ENCODE measurements at regions not wholly inside any gene's neighbourhood (a gene's known extent, or its start where the extent isn't known, plus 50 kb on each side); places are given as distances from the start of the nearest gene placed in this dataset.

GRCh38 chr5:72646246-72646866, 139.1 kb upstream of the ZNF366 start:
- no peaks in the 10 kb centered on the region for H3K9me3 Mint-ChIP-seq
- DNase-seq: no peak
- H3K36me3 ChIP-seq (ENCODE audit: control insufficient read depth, insufficient read depth, low read length): no peaks in the 10 kb centered on the region
- no peaks in the 10 kb centered on the region for H3K9me3 ChIP-seq (ENCODE audit: control insufficient read depth, low read length)
- H3K27me3 Mint-ChIP-seq (ENCODE audit: insufficient read depth): peaks cover 35% of the 10 kb centered on the region
- H3K27ac Mint-ChIP-seq: no peak overlapping the region
- H3K4me3 ChIP-seq (ENCODE audit: low read length): no peak overlapping the region
- H3K4me1 ChIP-seq (ENCODE audit: control insufficient read depth, insufficient read depth, low read length): no peaks in the 10 kb centered on the region
- H3K36me3 Mint-ChIP-seq (ENCODE audit: low read depth): no peaks in the 10 kb centered on the region
- H3K4me1 Mint-ChIP-seq: peaks cover 13% of the 10 kb centered on the region
- H3K27ac ChIP-seq (ENCODE audit: low read depth, low read length): no peak overlapping the region
- no peak overlapping the region for H3K4me3 Mint-ChIP-seq
- no peak overlapping the region for H3K9ac ChIP-seq (ENCODE audit: extremely low read depth, low read length, poor library complexity, severe bottlenecking)
- no peak for TF ChIP-seq CTCF (conservative IDR thresholded peaks at IDR 0.05)
- 96 to 100% methylated on average over 1 to 2 of the region's 2 CpGs for WGBS, 2 experiments (ENCODE audit: insufficient coverage in 1 of 2, insufficient read length in 1 of 2)
- H3K27me3 ChIP-seq (ENCODE audit: control insufficient read depth, insufficient read depth, low read length, poor library complexity, severe bottlenecking): peaks cover 33% of the 10 kb centered on the region

- Mint-ChIP-seq H3K27me3 (ENCODE audit: insufficient read depth) (peaks cover 25% of the 10 kb centered on the region), H3K36me3 (ENCODE audit: low read depth) (no peaks in the 10 kb centered on the region), H3K27ac (no peak overlapping the region), H3K9me3 (no peaks in the 10 kb centered on the region), H3K4me3 (no peak overlapping the region), H3K4me1 (peaks cover 13% of the 10 kb centered on the region)
- H3K4me3 ChIP-seq (ENCODE audit: low read length): no peak overlapping the region
- no peaks in the 10 kb centered on the region for H3K9me3 ChIP-seq (ENCODE audit: control insufficient read depth, low read length)
- no peak for TF ChIP-seq CTCF (conservative IDR thresholded peaks at IDR 0.05)
- peaks cover 27% of the 10 kb centered on the region for H3K27me3 ChIP-seq (ENCODE audit: control insufficient read depth, insufficient read depth, low read length, poor library complexity, severe bottlenecking)
- no peaks in the 10 kb centered on the region for H3K4me1 ChIP-seq (ENCODE audit: control insufficient read depth, insufficient read depth, low read length)
- H3K9ac ChIP-seq (ENCODE audit: extremely low read depth, low read length, poor library complexity, severe bottlenecking): no peak overlapping the region
- WGBS, 2 experiments (ENCODE audit: insufficient coverage in 1 of 2, insufficient read length in 1 of 2): 86 to 88% methylated on average over 3 to 6 of the region's 6 CpGs
- no peak overlapping the region for H3K27ac ChIP-seq (ENCODE audit: low read depth, low read length)
- DNase-seq: no peak
- H3K36me3 ChIP-seq (ENCODE audit: control insufficient read depth, insufficient read depth, low read length): no peaks in the 10 kb centered on the region
Observed at GRCh38 chr5:72645064-72645846, 138.0 kb upstream of the ZNF366 start.

- WGBS, 2 experiments (ENCODE audit: insufficient coverage in 1 of 2, insufficient read length in 1 of 2): 90 to 92% methylated on average over 2 of the region's 2 CpGs
- Histone ChIP-seq H3K4me1 (ENCODE audit: control insufficient read depth, insufficient read depth, low read length) (no peaks in the 10 kb centered on the region), H3K27ac (ENCODE audit: low read depth, low read length) (no peak overlapping the region), H3K36me3 (ENCODE audit: control insufficient read depth, insufficient read depth, low read length) (no peaks in the 10 kb centered on the region), H3K9ac (ENCODE audit: extremely low read depth, low read length, poor library complexity, severe bottlenecking) (no peak overlapping the region), H3K27me3 (ENCODE audit: control insufficient read depth, insufficient read depth, low read length, poor library complexity, severe bottlenecking) (peaks cover 21% of the 10 kb centered on the region), H3K4me3 (ENCODE audit: low read length) (no peak overlapping the region), H3K9me3 (ENCODE audit: control insufficient read depth, low read length) (no peaks in the 10 kb centered on the region)
- TF ChIP-seq CTCF (conservative IDR thresholded peaks at IDR 0.05): no peak
- no peak overlapping the region for H3K4me3 Mint-ChIP-seq
- no peaks in the 10 kb centered on the region for H3K36me3 Mint-ChIP-seq (ENCODE audit: low read depth)
- H3K4me1 Mint-ChIP-seq: peaks cover 13% of the 10 kb centered on the region
- H3K27ac Mint-ChIP-seq: no peak overlapping the region
- peaks cover 20% of the 10 kb centered on the region for H3K27me3 Mint-ChIP-seq (ENCODE audit: insufficient read depth)
- no peak for DNase-seq
- no peaks in the 10 kb centered on the region for H3K9me3 Mint-ChIP-seq
Observed at GRCh38 chr5:72644296-72644695, 137.1 kb upstream of the ZNF366 start.
